ENCODE measurements at regions not wholly inside any gene's neighbourhood (a gene's known extent, or its start where the extent isn't known, plus 50 kb on each side); places are given as distances from the start of the nearest gene placed in this dataset.
A peak's percentile ranks its signal among the peaks of the same experiment; 100 is the strongest.
"Not testable (repeated sequence)": the region's sequence is repeated elsewhere in the genome, so short reads cannot be mapped to it uniquely, and the experiment has no call there.

GRCh38 chr7:83882551-83882950 is 233.6 kb upstream of the SEMA3E start:
- DNase-seq = peak; percentile 12

- no peak for DNase-seq
Measured at GRCh38 chr7:83879063-83879462, 230.1 kb upstream of the SEMA3E start.

- DNase-seq = no peak
Measured at GRCh38 chr7:83878614-83879013, 229.7 kb upstream of the SEMA3E start.

- DNase-seq = peak; percentile 65
Measured at GRCh38 chr7:83876593-83876992, 227.7 kb upstream of the SEMA3E start.

- DNase-seq = no peak
Measured at GRCh38 chr7:83873459-83873858, 224.5 kb upstream of the SEMA3E start.

- no peak for DNase-seq
Measured at GRCh38 chr7:83872501-83872900, 223.6 kb upstream of the SEMA3E start.

GRCh38 chr7:83870515-83870914 is 221.6 kb upstream of the SEMA3E start:
- DNase-seq = no peak

- peak; percentile 46 for DNase-seq
Measured at GRCh38 chr7:83866582-83866981, 217.6 kb upstream of the SEMA3E start.

GRCh38 chr7:83864551-83864950 is 215.6 kb upstream of the SEMA3E start:
- no peak for DNase-seq

GRCh38 chr7:83863906-83864305 is 215.0 kb upstream of the SEMA3E start:
- DNase-seq = no peak

GRCh38 chr7:83861876-83862275 is 212.9 kb upstream of the SEMA3E start:
- DNase-seq = no peak

GRCh38 chr7:83859827-83860226 is 210.9 kb upstream of the SEMA3E start:
- DNase-seq = no peak

- DNase-seq = no peak
Measured at GRCh38 chr7:83857691-83858090, 208.8 kb upstream of the SEMA3E start.

- DNase-seq = no peak
Measured at GRCh38 chr7:83856094-83856493, 207.2 kb upstream of the SEMA3E start.

- peak; percentile 8 for DNase-seq
Measured at GRCh38 chr7:83852136-83852535, 203.2 kb upstream of the SEMA3E start.

GRCh38 chr7:83851551-83851950 is 202.6 kb upstream of the SEMA3E start:
- no peak for DNase-seq

GRCh38 chr7:83850941-83851340 is 202.0 kb upstream of the SEMA3E start:
- DNase-seq = no peak

GRCh38 chr7:83850125-83850524 is 201.2 kb upstream of the SEMA3E start:
- DNase-seq = peak; percentile 3

- peak; percentile 46 for DNase-seq
Measured at GRCh38 chr7:83849131-83849530, 200.2 kb upstream of the SEMA3E start.

GRCh38 chr7:83842894-83843293 is 194.0 kb upstream of the SEMA3E start:
- DNase-seq = no peak

- DNase-seq = no peak
Measured at GRCh38 chr7:83837683-83838082, 188.7 kb upstream of the SEMA3E start.

- no peak for DNase-seq
Measured at GRCh38 chr7:83836028-83836427, 187.1 kb upstream of the SEMA3E start.

- DNase-seq = peak; percentile 9
Measured at GRCh38 chr7:83835424-83835823, 186.5 kb upstream of the SEMA3E start.

GRCh38 chr7:83833721-83834120 is 184.8 kb upstream of the SEMA3E start:
- not testable (repeated sequence) for DNase-seq

- no peak for DNase-seq
Measured at GRCh38 chr7:83832009-83832408, 183.1 kb upstream of the SEMA3E start.

- DNase-seq = no peak
Measured at GRCh38 chr7:83827036-83827435, 178.1 kb upstream of the SEMA3E start.

Measured in fibroblast of upper back skin (primary cell).